Cardiac muscle cell (in vitro differentiated cells and primary cell): ENCODE measurements at regions not wholly inside any gene's neighbourhood (a gene's known extent, or its start where the extent isn't known, plus 50 kb on each side); places are given as distances from the start of the nearest gene placed in this dataset.
"Not testable (repeated sequence)": the region's sequence is repeated elsewhere in the genome, so short reads cannot be mapped to it uniquely, and the experiment has no call there.

ENCODE experiments used
- DNase-seq, 2 donors: peaks; one replicate each; pipeline versions ENCODE4 v3.0.0 to v3.0.0-alpha.2; 2010 to 2017; ENCODE audit warnings: low read depth in 1 of 2, low spot score in 1 of 2
- H3K27ac ChIP-seq: fragments of 200-600 bp; sonication (generic); 2 replicates; pipeline ENCODE4 v1.5.1; 2016
- H3K27me3 ChIP-seq: fragments of 200-600 bp; sonication (generic); 2 replicates; pipeline ENCODE4 v1.6.0; 2016; ENCODE audit warnings: control low read depth
- H3K36me3 ChIP-seq: fragments of 200-600 bp; sonication (generic); 2 replicates; pipeline ENCODE4 v1.5.1; 2016; ENCODE audit warnings: control low read depth
- H3K4me1 ChIP-seq: fragments of 200-600 bp; sonication (generic); 2 replicates; pipeline ENCODE4 v1.8.1; 2017; ENCODE audit warnings: low read depth, mild to moderate bottlenecking, mixed run types
- H3K4me3 ChIP-seq: fragments of 200-600 bp; sonication (generic); 2 replicates; pipeline ENCODE4 v1.5.1; 2016; ENCODE audit warnings: mild to moderate bottlenecking
- H3K9me3 ChIP-seq: fragments of 200-600 bp; sonication (generic); 2 replicates; pipeline ENCODE4 v1.5.1; 2017; ENCODE audit warnings: low read depth, mild to moderate bottlenecking, control low read depth
- TF ChIP-seq, protein P1 (sequence below): IDR thresholded peaks from 2 replicates; pipeline ENCODE4 v1.5.1; 2012; ENCODE audit warnings: low read depth, mild to moderate bottlenecking, low read length

DNA sequence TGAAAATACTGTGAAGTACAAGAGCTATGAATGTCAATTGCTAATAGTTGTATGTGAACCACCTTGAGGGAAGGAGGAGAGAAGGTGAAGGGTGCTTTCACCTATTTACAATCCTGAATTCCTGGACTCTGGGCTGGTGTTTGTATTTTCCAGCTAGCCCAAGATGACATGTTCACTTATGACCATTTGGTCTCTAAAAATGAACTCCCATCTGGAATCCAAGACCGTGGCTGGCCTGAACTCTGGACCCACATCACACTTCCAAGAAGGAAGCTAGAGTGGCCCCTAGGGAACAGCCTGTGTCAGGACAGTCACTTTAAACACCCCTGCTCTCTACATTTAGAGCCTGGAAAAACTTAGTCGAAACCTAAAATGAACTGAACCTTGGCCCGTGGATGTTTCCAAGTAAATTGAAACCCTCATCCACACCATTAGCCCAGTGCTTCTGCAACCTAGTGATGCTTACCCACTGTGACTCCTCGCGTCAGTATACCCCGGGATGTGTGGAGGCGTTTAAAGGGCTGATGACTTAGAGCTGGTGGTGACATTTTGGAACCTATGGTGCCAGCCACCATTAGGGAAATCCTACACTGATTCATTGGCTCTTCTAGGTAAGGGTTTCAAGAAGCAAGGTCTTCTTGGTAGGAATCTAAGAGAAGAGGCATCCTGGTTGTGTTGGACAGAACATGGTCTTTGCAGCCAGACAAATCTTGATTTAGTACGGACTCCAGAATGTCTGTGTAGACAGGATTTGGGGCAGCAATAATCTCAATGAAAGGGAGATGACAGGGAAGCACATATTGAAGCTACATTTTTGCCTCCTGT, 171.5 kb upstream of the IRF2BP2 start:
- Histone ChIP-seq H3K4me1 (no peaks in the 10 kb centered on the region), H3K27me3 (no peaks in the 10 kb centered on the region), H3K9me3 (no peaks in the 10 kb centered on the region), H3K27ac (no peak overlapping the region), H3K4me3 (no peak overlapping the region), H3K36me3 (no peaks in the 10 kb centered on the region)
- TF ChIP-seq, protein P1, sequence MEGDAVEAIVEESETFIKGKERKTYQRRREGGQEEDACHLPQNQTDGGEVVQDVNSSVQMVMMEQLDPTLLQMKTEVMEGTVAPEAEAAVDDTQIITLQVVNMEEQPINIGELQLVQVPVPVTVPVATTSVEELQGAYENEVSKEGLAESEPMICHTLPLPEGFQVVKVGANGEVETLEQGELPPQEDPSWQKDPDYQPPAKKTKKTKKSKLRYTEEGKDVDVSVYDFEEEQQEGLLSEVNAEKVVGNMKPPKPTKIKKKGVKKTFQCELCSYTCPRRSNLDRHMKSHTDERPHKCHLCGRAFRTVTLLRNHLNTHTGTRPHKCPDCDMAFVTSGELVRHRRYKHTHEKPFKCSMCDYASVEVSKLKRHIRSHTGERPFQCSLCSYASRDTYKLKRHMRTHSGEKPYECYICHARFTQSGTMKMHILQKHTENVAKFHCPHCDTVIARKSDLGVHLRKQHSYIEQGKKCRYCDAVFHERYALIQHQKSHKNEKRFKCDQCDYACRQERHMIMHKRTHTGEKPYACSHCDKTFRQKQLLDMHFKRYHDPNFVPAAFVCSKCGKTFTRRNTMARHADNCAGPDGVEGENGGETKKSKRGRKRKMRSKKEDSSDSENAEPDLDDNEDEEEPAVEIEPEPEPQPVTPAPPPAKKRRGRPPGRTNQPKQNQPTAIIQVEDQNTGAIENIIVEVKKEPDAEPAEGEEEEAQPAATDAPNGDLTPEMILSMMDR: no peak
- DNase-seq: no peak

DNA sequence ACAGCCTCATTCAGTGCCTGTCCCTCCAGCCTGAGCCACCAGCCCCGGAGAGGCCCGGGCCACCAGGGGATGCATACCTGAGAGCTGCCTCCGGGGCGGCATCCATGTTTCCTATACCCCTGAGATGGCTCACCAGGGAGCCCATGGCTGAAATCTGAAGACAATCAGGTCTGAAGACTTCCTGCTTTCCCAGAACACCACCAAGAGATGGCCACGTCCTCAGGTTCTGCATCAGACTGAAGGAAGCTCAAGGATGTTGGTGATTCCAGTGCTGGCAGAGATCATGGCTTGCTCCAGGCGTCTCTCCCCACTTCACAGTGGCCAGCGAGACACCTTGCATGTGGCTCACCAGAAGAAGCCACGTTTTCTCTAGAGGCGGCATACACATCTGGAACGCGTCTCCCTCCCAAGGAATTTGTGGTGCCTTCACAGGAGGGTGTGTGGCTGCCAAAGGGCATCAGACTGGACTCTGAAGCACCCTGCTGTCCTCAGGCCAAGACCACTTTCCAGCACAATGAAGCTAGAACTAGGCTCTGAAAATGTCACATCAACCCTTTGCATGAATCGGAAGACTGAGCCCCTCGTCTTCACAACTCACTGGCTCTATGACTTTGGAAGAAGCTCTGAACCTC, 170.7 kb upstream of the IRF2BP2 start:
- no peak overlapping the region for H3K27ac ChIP-seq
- no peaks in the 10 kb centered on the region for H3K27me3 ChIP-seq
- TF ChIP-seq, protein P1: no peak
- DNase-seq: no peak
- H3K9me3 ChIP-seq: no peaks in the 10 kb centered on the region
- H3K36me3 ChIP-seq: no peaks in the 10 kb centered on the region
- no peak overlapping the region for H3K4me3 ChIP-seq
- H3K4me1 ChIP-seq: no peaks in the 10 kb centered on the region

DNA sequence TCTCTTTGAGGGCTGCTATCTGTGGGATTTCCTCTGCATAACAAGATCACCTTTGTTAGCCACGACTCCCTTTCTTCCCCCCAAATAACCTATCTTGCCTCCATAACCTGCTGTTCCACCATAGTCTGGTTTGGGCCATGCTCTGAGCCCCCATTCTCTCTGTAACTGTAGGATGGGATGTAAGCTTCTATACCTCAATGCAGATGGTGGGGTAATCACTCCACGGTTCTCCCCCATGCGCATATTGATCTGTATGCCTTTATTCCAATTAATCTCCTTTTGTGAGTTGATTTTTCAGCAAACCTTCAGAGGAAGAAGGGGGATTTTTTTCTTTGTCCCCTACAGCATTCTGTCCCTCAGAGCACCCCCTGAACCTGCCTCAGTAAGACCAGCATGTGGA, 170.1 kb upstream of the IRF2BP2 start:
- Histone ChIP-seq H3K4me3 (no peak overlapping the region), H3K9me3 (no peaks in the 10 kb centered on the region), H3K27ac (no peak overlapping the region), H3K27me3 (no peaks in the 10 kb centered on the region), H3K4me1 (no peaks in the 10 kb centered on the region), H3K36me3 (no peaks in the 10 kb centered on the region)
- no peak for DNase-seq
- TF ChIP-seq, protein P1: no peak

DNA sequence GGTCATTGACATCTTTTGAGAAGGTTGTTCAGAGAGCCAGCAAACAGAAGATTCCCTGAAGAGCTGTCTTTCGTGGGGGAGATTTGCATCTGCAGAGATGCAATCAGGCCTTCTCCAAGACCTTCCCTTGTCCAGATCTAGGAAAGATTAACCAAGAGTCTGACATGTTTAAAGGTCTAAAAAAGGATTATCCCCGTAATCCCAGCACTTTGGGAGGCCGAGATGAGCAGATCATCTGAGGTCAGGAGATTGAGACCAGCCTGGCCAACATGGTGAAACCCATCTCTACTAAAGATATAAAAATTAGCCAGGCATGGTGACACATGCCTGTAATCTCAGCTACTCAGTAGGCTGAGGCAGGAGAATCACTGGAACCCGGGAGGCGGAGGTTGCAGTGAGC, 169.6 kb upstream of the IRF2BP2 start:
- not testable (repeated sequence) for H3K27ac ChIP-seq, H3K4me3 ChIP-seq, H3K27me3 ChIP-seq, H3K9me3 ChIP-seq, H3K36me3 ChIP-seq, H3K4me1 ChIP-seq, DNase-seq

DNA sequence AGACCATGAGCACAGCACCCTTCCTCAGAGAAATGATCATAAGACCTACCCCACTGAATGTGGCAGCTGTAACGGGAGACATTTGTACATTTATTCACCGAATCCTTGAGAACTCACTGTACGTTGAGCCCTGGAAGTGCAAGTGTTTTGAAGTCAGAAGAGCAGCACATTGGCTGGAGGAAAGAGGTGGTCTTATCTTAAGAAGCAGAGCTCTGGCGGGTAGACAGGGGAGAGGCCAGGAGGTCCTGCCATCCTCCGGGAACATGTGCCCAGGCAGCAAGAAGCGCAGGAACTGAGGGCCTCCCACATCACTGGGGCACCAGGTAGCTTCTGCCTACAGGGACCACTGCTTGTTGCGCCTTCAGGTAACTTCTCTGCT, 169.2 kb upstream of the IRF2BP2 start:
- no peak for DNase-seq
- no peaks in the 10 kb centered on the region for H3K36me3 ChIP-seq
- H3K4me3 ChIP-seq: no peak overlapping the region
- H3K27me3 ChIP-seq: no peaks in the 10 kb centered on the region
- no peaks in the 10 kb centered on the region for H3K4me1 ChIP-seq
- no peaks in the 10 kb centered on the region for H3K9me3 ChIP-seq
- TF ChIP-seq, protein P1: no peak
- H3K27ac ChIP-seq: no peak overlapping the region
